ENCODE measurements at regions not wholly inside any gene's neighbourhood (a gene's known extent, or its start where the extent isn't known, plus 50 kb on each side); places are given as distances from the start of the nearest gene placed in this dataset.

- Mint-ChIP-seq H3K36me3 (peaks cover 41% of the 10 kb centered on the region), H3K4me3 (no peak overlapping the region), H3K4me1 (no peaks in the 10 kb centered on the region), H3K9me3 (peaks cover 51% of the 10 kb centered on the region), H3K27me3 (ENCODE audit: low read depth) (peaks cover 3% of the 10 kb centered on the region; the same call in 1 of the 2 replicates), H3K27ac (no peak overlapping the region)
- CTCF ChIA-PET, result no interaction called here
- POLR2A ChIA-PET, result no interaction called here
- DNase-seq (ENCODE audit: low spot score) (no peak), ATAC-seq (no peak)
- TF ChIP-seq RELA (CRISPR knock-in tag; IDR thresholded peaks at IDR 0.05; ENCODE audit: borderline replicate concordance) (no peak), IRF2 (CRISPR knock-in tag; IDR thresholded peaks at IDR 0.05; ENCODE audit: borderline replicate concordance, low read depth) (no peak), IRF1 (CRISPR knock-in tag; IDR thresholded peaks at IDR 0.05) (no peak), ZNF416 (CRISPR knock-in tag; IDR thresholded peaks at IDR 0.05) (no peak), STAT6 (CRISPR knock-in tag; conservative IDR thresholded peaks at IDR 0.05; ENCODE audit: low read depth) (no peak), ZNF317 (CRISPR knock-in tag; IDR thresholded peaks at IDR 0.05; ENCODE audit: borderline replicate concordance, low read depth) (no peak), ARID4B (CRISPR knock-in tag; IDR thresholded peaks at IDR 0.05; ENCODE audit: borderline replicate concordance) (no peak), ZNF423 (CRISPR knock-in tag; IDR thresholded peaks at IDR 0.05) (no peak), FOXP4 (CRISPR knock-in tag; IDR thresholded peaks at IDR 0.05) (no peak), ZBTB43 (CRISPR knock-in tag; IDR thresholded peaks at IDR 0.05) (no peak)
These were observed 53.5 kb downstream of the STRIT1 start for GRCh38 chr3:155239960-155240359.

- Mint-ChIP-seq H3K27ac (no peak overlapping the region), H3K9me3 (peaks cover 58% of the 10 kb centered on the region), H3K4me1 (no peaks in the 10 kb centered on the region), H3K4me3 (no peak overlapping the region), H3K27me3 (ENCODE audit: low read depth) (peaks cover 3% of the 10 kb centered on the region; the same call in 1 of the 2 replicates), H3K36me3 (peaks cover 41% of the 10 kb centered on the region)
- DNase-seq (ENCODE audit: low spot score), result no peak
- ChIA-PET POLR2A (no interaction called here), CTCF (no interaction called here)
- no peak for ATAC-seq
- no peak for TF ChIP-seq PRRX2 (CRISPR knock-in tag; IDR thresholded peaks at IDR 0.05)
- TF ChIP-seq TEAD4 (CRISPR knock-in tag; IDR thresholded peaks at IDR 0.05), result no peak
- no peak for TF ChIP-seq ELF4 (CRISPR knock-in tag; IDR thresholded peaks at IDR 0.05; ENCODE audit: low read depth)
- no peak for TF ChIP-seq MAX (CRISPR knock-in tag; IDR thresholded peaks at IDR 0.05)
- TF ChIP-seq ZNF219 (CRISPR knock-in tag; IDR thresholded peaks at IDR 0.05; ENCODE audit: borderline replicate concordance), result no peak
- no peak for TF ChIP-seq AFF4 (CRISPR knock-in tag; IDR thresholded peaks at IDR 0.05; ENCODE audit: borderline replicate concordance)
- no peak for TF ChIP-seq EMX1 (CRISPR knock-in tag; IDR thresholded peaks at IDR 0.05)
- no peak for TF ChIP-seq TP53 (CRISPR knock-in tag; IDR thresholded peaks at IDR 0.05)
- TF ChIP-seq CTCF (IDR thresholded peaks at IDR 0.05), result no peak
These were observed 54.6 kb downstream of the STRIT1 start for GRCh38 chr3:155238845-155239244.

All from WTC11 (cell line).